ENCODE measurements at regions not wholly inside any gene's neighbourhood (a gene's known extent, or its start where the extent isn't known, plus 50 kb on each side); places are given as distances from the start of the nearest gene placed in this dataset.

GRCh38 chr4:17313194-17313593, 198.7 kb downstream of the QDPR start:
- no peak for DNase-seq
- in situ Hi-C loops (cut with HindIII; ENCODE audit: low pct_ligation_motif_present, low pct_unique_long_range_greater_than_20kb, low sequenced_read_pairs) = no loop called here

GRCh38 chr4:17310269-17310652, 201.6 kb downstream of the QDPR start:
- in situ Hi-C loops (cut with HindIII; ENCODE audit: low pct_ligation_motif_present, low pct_unique_long_range_greater_than_20kb, low sequenced_read_pairs) = no loop called here
- DNase-seq = no peak

- no peak for DNase-seq
- in situ Hi-C loops (cut with HindIII; ENCODE audit: low pct_ligation_motif_present, low pct_unique_long_range_greater_than_20kb, low sequenced_read_pairs) = no loop called here
These were observed 202.2 kb downstream of the QDPR start for GRCh38 chr4:17309567-17310268.

- in situ Hi-C loops (cut with HindIII; ENCODE audit: low pct_ligation_motif_present, low pct_unique_long_range_greater_than_20kb, low sequenced_read_pairs) = no loop called here
These were observed 210.0 kb downstream of the QDPR start for GRCh38 chr4:17301869-17302268.

GRCh38 chr4:17301266-17301665, 210.6 kb downstream of the QDPR start:
- no peak for DNase-seq
- in situ Hi-C loops (cut with HindIII; ENCODE audit: low pct_ligation_motif_present, low pct_unique_long_range_greater_than_20kb, low sequenced_read_pairs) = no loop called here

More at GRCh38 chr4:17301869-17302268, 210.0 kb downstream of the QDPR start:
- DNase-seq = no peak

- in situ Hi-C loops (cut with HindIII; ENCODE audit: low pct_ligation_motif_present, low pct_unique_long_range_greater_than_20kb, low sequenced_read_pairs) = no loop called here
- no peak for DNase-seq
These were observed 214.7 kb downstream of the QDPR start for GRCh38 chr4:17296921-17297890.

- in situ Hi-C loops (cut with HindIII; ENCODE audit: low pct_ligation_motif_present, low pct_unique_long_range_greater_than_20kb, low sequenced_read_pairs) = no loop called here
- no peak for DNase-seq
These were observed 218.0 kb downstream of the QDPR start for GRCh38 chr4:17293901-17294300.

GRCh38 chr4:17288151-17288550, 223.7 kb downstream of the QDPR start:
- DNase-seq = no peak
- in situ Hi-C loops (cut with HindIII; ENCODE audit: low pct_ligation_motif_present, low pct_unique_long_range_greater_than_20kb, low sequenced_read_pairs) = no loop called here

- in situ Hi-C loops (cut with HindIII; ENCODE audit: low pct_ligation_motif_present, low pct_unique_long_range_greater_than_20kb, low sequenced_read_pairs) = no loop called here
- DNase-seq = no peak
These were observed 225.0 kb downstream of the QDPR start for GRCh38 chr4:17286752-17287460.

- in situ Hi-C loops (cut with HindIII; ENCODE audit: low pct_ligation_motif_present, low pct_unique_long_range_greater_than_20kb, low sequenced_read_pairs) = no loop called here
- no peak for DNase-seq
These were observed 226.1 kb downstream of the QDPR start for GRCh38 chr4:17285747-17286146.

GRCh38 chr4:17284323-17285175, 227.3 kb downstream of the QDPR start:
- in situ Hi-C loops (cut with HindIII; ENCODE audit: low pct_ligation_motif_present, low pct_unique_long_range_greater_than_20kb, low sequenced_read_pairs) = no loop called here
- no peak for DNase-seq

- no peak for DNase-seq
- in situ Hi-C loops (cut with HindIII; ENCODE audit: low pct_ligation_motif_present, low pct_unique_long_range_greater_than_20kb, low sequenced_read_pairs) = no loop called here
These were observed 228.1 kb downstream of the QDPR start for GRCh38 chr4:17283832-17284231.

GRCh38 chr4:17283251-17283650, 228.6 kb downstream of the QDPR start:
- in situ Hi-C loops (cut with HindIII; ENCODE audit: low pct_ligation_motif_present, low pct_unique_long_range_greater_than_20kb, low sequenced_read_pairs) = no loop called here
- no peak for DNase-seq

- in situ Hi-C loops (cut with HindIII; ENCODE audit: low pct_ligation_motif_present, low pct_unique_long_range_greater_than_20kb, low sequenced_read_pairs) = no loop called here
- no peak for DNase-seq
These were observed 231.4 kb downstream of the QDPR start for GRCh38 chr4:17280261-17281018.

GRCh38 chr4:17276776-17277175, 235.1 kb downstream of the QDPR start:
- in situ Hi-C loops (cut with HindIII; ENCODE audit: low pct_ligation_motif_present, low pct_unique_long_range_greater_than_20kb, low sequenced_read_pairs) = no loop called here
- DNase-seq = no peak

GRCh38 chr4:17275836-17276235, 236.1 kb downstream of the QDPR start:
- in situ Hi-C loops (cut with HindIII; ENCODE audit: low pct_ligation_motif_present, low pct_unique_long_range_greater_than_20kb, low sequenced_read_pairs) = no loop called here
- DNase-seq = no peak

GRCh38 chr4:17273047-17273446, 238.8 kb downstream of the QDPR start:
- DNase-seq = no peak
- in situ Hi-C loops (cut with HindIII; ENCODE audit: low pct_ligation_motif_present, low pct_unique_long_range_greater_than_20kb, low sequenced_read_pairs) = no loop called here

- in situ Hi-C loops (cut with HindIII; ENCODE audit: low pct_ligation_motif_present, low pct_unique_long_range_greater_than_20kb, low sequenced_read_pairs) = no loop called here
- DNase-seq = no peak
These were observed 239.7 kb downstream of the QDPR start for GRCh38 chr4:17272154-17272553.
